H9 (cell line): ENCODE measurements at regions not wholly inside any gene's neighbourhood (a gene's known extent, or its start where the extent isn't known, plus 50 kb on each side); places are given as distances from the start of the nearest gene placed in this dataset.

ENCODE experiments used
- DNase-seq: peaks from one replicate; pipeline ENCODE4 v3.0.0-alpha.2; 2017
- H2AFZ ChIP-seq: one replicate; pipeline ENCODE4 v1.6.1; 2013; ENCODE audit warnings: mild to moderate bottlenecking, low read length, control low read depth, moderate library complexity
- H2AK5ac ChIP-seq: 2 replicates; pipeline ENCODE4 v1.6.1; 2013; ENCODE audit warnings: low read length, control low read depth, mixed read lengths; ENCODE audit not compliant: insufficient read length
- H2BK120ac ChIP-seq: one replicate; pipeline ENCODE4 v1.6.1; 2013; ENCODE audit warnings: low read depth, mild to moderate bottlenecking, low read length, control low read depth, inconsistent platforms; ENCODE audit not compliant: poor library complexity, severe bottlenecking
- H2BK12ac ChIP-seq: 2 replicates; pipeline ENCODE4 v1.6.1; 2013; ENCODE audit warnings: low read length, control low read depth, mixed read lengths, low read depth; ENCODE audit not compliant: insufficient read length
- H2BK15ac ChIP-seq: 2 replicates; pipeline ENCODE4 v1.6.1; 2013; ENCODE audit warnings: low read depth, low read length, control low read depth
- H2BK20ac ChIP-seq: one replicate; pipeline ENCODE4 v1.6.1; 2013; ENCODE audit warnings: low read depth, mild to moderate bottlenecking, low read length, control low read depth, inconsistent platforms; ENCODE audit not compliant: poor library complexity, severe bottlenecking
- H2BK5ac ChIP-seq: 2 replicates; pipeline ENCODE4 v1.6.1; 2013; ENCODE audit warnings: low read length, control low read depth, mixed read lengths; ENCODE audit not compliant: insufficient read length
- H3K14ac ChIP-seq: 2 replicates; pipeline ENCODE4 v1.6.1; 2013; ENCODE audit warnings: low read length, control low read depth; ENCODE audit not compliant: insufficient read depth
- H3K18ac ChIP-seq: 2 replicates; pipeline ENCODE4 v1.6.1; 2013; ENCODE audit warnings: low read depth, mild to moderate bottlenecking, mixed read lengths, low read length, control low read depth; ENCODE audit not compliant: insufficient read length
- H3K23ac ChIP-seq: 2 replicates; pipeline ENCODE4 v1.6.1; 2013; ENCODE audit warnings: low read length, control low read depth, mixed read lengths, low read depth; ENCODE audit not compliant: insufficient read length
- H3K23me2 ChIP-seq: 2 replicates; pipeline ENCODE4 v1.6.1; 2013; ENCODE audit warnings: low read depth, mild to moderate bottlenecking, mixed read lengths, low read length, control low read depth; ENCODE audit not compliant: insufficient read length, poor library complexity, severe bottlenecking
- H3K27ac ChIP-seq: 2 replicates; pipeline ENCODE4 v1.5.1; 2013; ENCODE audit warnings: low read length, control low read depth, mixed read lengths, low read depth; ENCODE audit not compliant: insufficient read length
- H3K27me3 ChIP-seq: 2 replicates; pipeline ENCODE4 v1.6.1; 2013; ENCODE audit warnings: low read length, control low read depth, inconsistent platforms; ENCODE audit not compliant: insufficient read depth
- H3K4ac ChIP-seq: 2 replicates; pipeline ENCODE4 v1.6.1; 2013; ENCODE audit warnings: low read depth, mild to moderate bottlenecking, control low read depth, inconsistent platforms, low read length, moderate library complexity
- H3K4me1 ChIP-seq: 2 replicates; pipeline ENCODE4 v1.6.1; 2013; ENCODE audit warnings: low read length, control low read depth, inconsistent platforms; ENCODE audit not compliant: insufficient read depth
- H3K4me2 ChIP-seq: 2 replicates; pipeline ENCODE4 v1.6.1; 2013; ENCODE audit warnings: low read length, control low read depth, mixed read lengths; ENCODE audit not compliant: insufficient read length, insufficient read depth
- H3K56ac ChIP-seq: 2 replicates; pipeline ENCODE4 v1.6.1; 2013; ENCODE audit warnings: low read depth, mild to moderate bottlenecking, mixed read lengths, low read length, control low read depth; ENCODE audit not compliant: insufficient read length
- H3K79me1 ChIP-seq: 2 replicates; pipeline ENCODE4 v1.6.1; 2013; ENCODE audit warnings: low read depth, mild to moderate bottlenecking, moderate library complexity, low read length, control low read depth, inconsistent platforms; ENCODE audit not compliant: insufficient read depth, poor library complexity, severe bottlenecking
- H3K79me2 ChIP-seq: 2 replicates; pipeline ENCODE4 v1.6.1; 2013; ENCODE audit warnings: low read length, control low read depth, inconsistent platforms; ENCODE audit not compliant: insufficient read depth
- H3K9ac ChIP-seq: 2 replicates; pipeline ENCODE4 v1.6.1; 2013; ENCODE audit warnings: low read length, control low read depth, mixed read lengths; ENCODE audit not compliant: insufficient read length; ENCODE audit errors: extremely low read depth
- H3K9me3 ChIP-seq: one replicate; pipeline ENCODE4 v1.6.1; 2013; ENCODE audit warnings: low read depth, low read length, inconsistent platforms; ENCODE audit not compliant: control insufficient read depth
- H3T11ph ChIP-seq: one replicate; pipeline ENCODE4 v1.6.1; 2013; ENCODE audit warnings: mild to moderate bottlenecking, low read length, control low read depth, inconsistent platforms
- H4K20me1 ChIP-seq: one replicate; pipeline ENCODE4 v1.6.1; 2013; ENCODE audit not compliant: control insufficient read depth, insufficient read length, insufficient read depth
- H4K5ac ChIP-seq: 2 replicates; pipeline ENCODE4 v1.6.1; 2013; ENCODE audit warnings: low read depth, mild to moderate bottlenecking, mixed read lengths, low read length, control low read depth; ENCODE audit not compliant: insufficient read length
- H4K8ac ChIP-seq: replicated peaks from 2 replicates; pipeline ENCODE4 v1.6.1; 2013; ENCODE audit warnings: low read length, control low read depth, mixed read lengths, low read depth; ENCODE audit not compliant: insufficient read length
- H4K91ac ChIP-seq: 2 replicates; pipeline ENCODE4 v1.6.1; 2013; ENCODE audit warnings: low read depth, mild to moderate bottlenecking, moderate library complexity, mixed read lengths, low read length, control low read depth; ENCODE audit not compliant: insufficient read length
- H3K27ac Mint-ChIP-seq, 3 experiments: 2 replicates in 2 of 3; 3 replicates in 1 of 3; pipeline ENCODE4 v1.8.0; 2020 to 2021; ENCODE audit warnings: mixed read lengths in 3 of 3, mild to moderate bottlenecking in 1 of 3, moderate library complexity in 1 of 3
- H3K27me3 Mint-ChIP-seq: 2 replicates; pipeline ENCODE4 v1.8.0; 2021; ENCODE audit warnings: low read depth, mild to moderate bottlenecking, moderate library complexity, mixed read lengths
- H3K36me3 Mint-ChIP-seq, 3 experiments: 2 replicates in 2 of 3; 3 replicates in 1 of 3; pipeline ENCODE4 v1.8.0; 2020 to 2021; ENCODE audit warnings: low read depth in 3 of 3, mixed read lengths in 3 of 3; ENCODE audit not compliant: insufficient read depth in 1 of 3
- H3K4me1 Mint-ChIP-seq, 2 experiments: 2 replicates each; pipeline ENCODE4 v1.8.0; 2020; ENCODE audit warnings: mixed read lengths in 2 of 2
- H3K4me3 Mint-ChIP-seq, 2 experiments: 2 replicates in 1 of 2; 3 replicates in 1 of 2; pipeline ENCODE4 v1.8.0; 2020 to 2021; ENCODE audit warnings: mild to moderate bottlenecking in 2 of 2, mixed read lengths in 2 of 2, moderate library complexity in 1 of 2
- H3K9me3 Mint-ChIP-seq, 2 experiments: 2 replicates in 1 of 2; 3 replicates in 1 of 2; pipeline ENCODE4 v1.8.0; 2020; ENCODE audit warnings: mild to moderate bottlenecking in 2 of 2, mixed read lengths in 2 of 2, moderate library complexity in 1 of 2
- CTCF ChIP-seq: fragments of 200-600 bp; sonication (generic); conservative IDR thresholded peaks from 3 replicates; pipeline ENCODE4 v1.8.0; 2021; ENCODE audit warnings: antibody characterized with exemption, mild to moderate bottlenecking
- WGBS: extraction: QIAGEN DNeasy Blood & Tissue Kit; methylation state at CpG from one replicate; pipeline ENCODE4 v1.1.7; 2013; ENCODE audit warnings: missing lambda C conversion rate, low lambda C conversion rate, mixed read lengths; ENCODE audit not compliant: insufficient read length; ENCODE audit errors: extremely low coverage; 5-methylcytosine and 5-hydroxymethylcytosine counted together

GRCh38 chr5:89276566-89277305 is 393.8 kb upstream of the MEF2C start:
- no peaks in the 10 kb centered on the region; the same call in 1 of the 2 replicates for H3K27me3 Mint-ChIP-seq
- H3K4me2 ChIP-seq: no peak overlapping the region
- H3K27me3 ChIP-seq: no peaks in the 10 kb centered on the region
- H3K4me1 ChIP-seq: no peaks in the 10 kb centered on the region
- H2BK5ac ChIP-seq: no peak overlapping the region
- H3K4ac ChIP-seq: no peak overlapping the region
- H3K27ac ChIP-seq: no peak overlapping the region
- no peaks in the 10 kb centered on the region; a peak in 1 of 5 replicates for H3K9me3 Mint-ChIP-seq
- H2BK12ac ChIP-seq: no peak overlapping the region
- H3K4me3 Mint-ChIP-seq: no peak overlapping the region
- no peaks in the 10 kb centered on the region for H3K23me2 ChIP-seq
- peak overlapping the region in 1 of 3 experiments; percentile 6; a peak in 1 of 7 replicates for H3K27ac Mint-ChIP-seq
- H3K18ac ChIP-seq: no peak overlapping the region
- no peak for DNase-seq
- no peaks in the 10 kb centered on the region for H3K4me1 Mint-ChIP-seq
- H3K9me3 ChIP-seq: no peaks in the 10 kb centered on the region
- no peak overlapping the region for H2BK120ac ChIP-seq
- H4K20me1 ChIP-seq: no peaks in the 10 kb centered on the region
- H3K14ac ChIP-seq: no peak overlapping the region
- TF ChIP-seq CTCF: no peak
- no peak overlapping the region for H2AFZ ChIP-seq
- no peak overlapping the region for H4K8ac ChIP-seq
- H3K79me2 ChIP-seq: no peaks in the 10 kb centered on the region
- H3T11ph ChIP-seq: no peak overlapping the region
- H3K9ac ChIP-seq: no peak overlapping the region
- no CpG with 5 or more reads among the region's 1 CpG for WGBS
- no peak overlapping the region for H4K91ac ChIP-seq
- no peak overlapping the region for H4K5ac ChIP-seq
- H3K79me1 ChIP-seq: no peaks in the 10 kb centered on the region
- H3K23ac ChIP-seq: no peak overlapping the region
- no peak overlapping the region for H2AK5ac ChIP-seq
- no peak overlapping the region for H2BK20ac ChIP-seq
- no peak overlapping the region for H3K56ac ChIP-seq
- H2BK15ac ChIP-seq: no peak overlapping the region
- peaks cover 0 to 1% (median 0%) of the 10 kb centered on the region in 3 experiments; a peak in 1 of 7 replicates for H3K36me3 Mint-ChIP-seq
